ENCODE measurements at regions not wholly inside any gene's neighbourhood (a gene's known extent, or its start where the extent isn't known, plus 50 kb on each side); places are given as distances from the start of the nearest gene placed in this dataset.

DNA sequence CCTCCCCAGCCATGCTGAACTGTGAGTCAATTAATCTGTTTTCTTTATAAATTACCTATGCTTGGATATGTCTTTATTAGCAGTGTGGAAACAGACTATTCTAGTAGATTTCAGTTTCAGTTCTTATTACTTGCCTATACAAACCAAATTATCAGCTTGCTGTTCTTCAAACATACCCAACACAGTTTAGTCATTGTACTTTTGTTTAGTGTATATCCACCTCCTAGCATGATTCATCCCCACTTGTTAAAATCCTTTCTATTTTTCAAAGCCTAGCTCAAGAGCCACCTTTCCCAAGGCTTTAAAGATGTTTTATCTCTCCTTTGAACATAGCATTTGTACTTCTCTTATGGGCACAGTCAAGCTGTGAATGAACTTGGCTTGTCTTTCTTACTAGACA lies 195.6 kb upstream of the ZRANB2 start:
- Histone ChIP-seq H3K36me3 (no peaks in the 10 kb centered on the region), H3K9me3 (no peaks in the 10 kb centered on the region), H3K27ac (no peak overlapping the region), H3K4me3 (no peak overlapping the region), H3K27me3 (no peaks in the 10 kb centered on the region), H3K4me1 (no peaks in the 10 kb centered on the region)
- intact Hi-C loops (cut with DNase I): no loop called here
- no peak for TF ChIP-seq POLR2A (IDR thresholded peaks at IDR 0.05)
- TF ChIP-seq, protein P1, sequence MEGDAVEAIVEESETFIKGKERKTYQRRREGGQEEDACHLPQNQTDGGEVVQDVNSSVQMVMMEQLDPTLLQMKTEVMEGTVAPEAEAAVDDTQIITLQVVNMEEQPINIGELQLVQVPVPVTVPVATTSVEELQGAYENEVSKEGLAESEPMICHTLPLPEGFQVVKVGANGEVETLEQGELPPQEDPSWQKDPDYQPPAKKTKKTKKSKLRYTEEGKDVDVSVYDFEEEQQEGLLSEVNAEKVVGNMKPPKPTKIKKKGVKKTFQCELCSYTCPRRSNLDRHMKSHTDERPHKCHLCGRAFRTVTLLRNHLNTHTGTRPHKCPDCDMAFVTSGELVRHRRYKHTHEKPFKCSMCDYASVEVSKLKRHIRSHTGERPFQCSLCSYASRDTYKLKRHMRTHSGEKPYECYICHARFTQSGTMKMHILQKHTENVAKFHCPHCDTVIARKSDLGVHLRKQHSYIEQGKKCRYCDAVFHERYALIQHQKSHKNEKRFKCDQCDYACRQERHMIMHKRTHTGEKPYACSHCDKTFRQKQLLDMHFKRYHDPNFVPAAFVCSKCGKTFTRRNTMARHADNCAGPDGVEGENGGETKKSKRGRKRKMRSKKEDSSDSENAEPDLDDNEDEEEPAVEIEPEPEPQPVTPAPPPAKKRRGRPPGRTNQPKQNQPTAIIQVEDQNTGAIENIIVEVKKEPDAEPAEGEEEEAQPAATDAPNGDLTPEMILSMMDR (IDR thresholded peaks at IDR 0.05): no peak
- ATAC-seq (no peak), DNase-seq (no peak)

DNA sequence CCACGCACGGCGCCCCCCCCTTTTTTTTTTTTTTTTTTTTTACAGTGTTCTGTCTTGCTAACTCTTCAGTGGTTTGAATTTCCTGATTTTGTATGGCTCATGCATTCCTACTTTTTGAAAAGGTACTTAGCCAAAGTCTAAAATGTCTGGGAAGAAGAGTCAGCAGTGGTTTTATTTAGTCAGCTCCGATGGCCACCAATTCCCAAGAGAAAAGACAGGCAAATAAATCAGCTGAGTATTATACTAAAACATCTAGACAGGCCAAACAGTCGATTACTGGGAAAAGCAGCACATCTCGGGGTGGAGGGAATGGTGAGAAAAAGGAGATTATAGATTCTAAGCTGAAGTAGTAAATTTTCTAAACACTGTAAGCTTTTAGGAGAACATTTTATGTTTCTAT lies 192.5 kb upstream of the ZRANB2 start:
- Histone ChIP-seq H3K27me3 (no peaks in the 10 kb centered on the region), H3K4me1 (no peaks in the 10 kb centered on the region), H3K9me3 (no peaks in the 10 kb centered on the region), H3K36me3 (no peaks in the 10 kb centered on the region), H3K4me3 (no peak overlapping the region), H3K27ac (no peak overlapping the region)
- intact Hi-C loops (cut with DNase I): no loop called here
- WGBS, 4 donors: 52 to 62% (median 56%) methylated on average over 5 to 6 of the region's 6 CpGs
- DNase-seq: no peak
- TF ChIP-seq POLR2A (IDR thresholded peaks at IDR 0.05): no peak
- TF ChIP-seq, protein P1 (IDR thresholded peaks at IDR 0.05): no peak
- ATAC-seq: no peak

DNA sequence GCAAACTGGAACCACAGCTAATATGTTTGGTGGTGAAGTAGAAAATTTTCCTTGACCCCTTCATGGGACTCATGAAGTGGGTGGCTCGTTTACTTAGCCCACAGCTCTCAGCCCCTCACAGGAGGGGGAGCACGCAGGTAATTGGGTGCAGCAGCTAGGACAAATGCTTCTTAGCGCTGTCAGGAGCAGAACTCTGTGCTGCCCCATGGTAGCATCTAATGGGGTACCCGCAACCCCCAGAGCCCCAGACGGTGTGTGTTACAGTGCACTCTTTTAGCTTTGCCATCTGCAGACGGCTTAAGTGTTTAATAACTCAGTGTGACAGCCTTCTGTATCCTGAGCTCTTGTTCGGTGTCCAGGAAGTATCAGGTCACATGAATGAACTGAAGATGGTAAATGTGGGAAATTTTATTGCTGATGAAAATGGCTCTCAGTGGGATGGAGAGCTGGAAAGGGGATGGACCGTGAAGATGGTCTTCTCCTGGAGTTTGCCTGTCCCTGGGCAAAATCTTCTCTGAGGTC lies 189.6 kb upstream of the ZRANB2 start:
- WGBS, 4 donors: 72 to 89% (median 79%) methylated on average over 8 of the region's 8 CpGs
- TF ChIP-seq, protein P1 (IDR thresholded peaks at IDR 0.05): no peak
- no peak for TF ChIP-seq POLR2A (IDR thresholded peaks at IDR 0.05)
- Histone ChIP-seq H3K27me3 (no peaks in the 10 kb centered on the region), H3K27ac (no peak overlapping the region), H3K4me3 (no peak overlapping the region), H3K36me3 (no peaks in the 10 kb centered on the region), H3K4me1 (no peaks in the 10 kb centered on the region), H3K9me3 (no peaks in the 10 kb centered on the region)
- DNase-seq (no peak), ATAC-seq (no peak)
- intact Hi-C loops (cut with DNase I): no loop called here

DNA sequence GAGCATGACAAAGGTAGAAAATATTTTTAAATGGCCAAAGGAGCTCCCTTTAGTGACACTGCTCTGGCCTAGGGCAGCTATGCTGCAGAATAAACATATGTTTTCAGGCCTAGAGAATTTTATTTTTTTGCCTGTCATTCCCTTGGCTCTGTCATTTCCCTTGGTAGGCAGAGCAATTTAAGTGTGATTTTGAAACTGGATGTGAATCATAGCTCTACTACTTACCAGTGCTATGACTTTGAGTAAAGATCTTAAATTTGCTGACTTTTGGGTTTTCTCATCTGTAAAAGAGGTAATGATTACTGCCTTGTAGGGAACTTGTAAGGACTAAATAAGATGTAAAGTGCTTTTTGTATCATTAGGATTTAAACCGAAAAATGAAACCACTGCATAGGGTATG lies 189.0 kb upstream of the ZRANB2 start:
- Histone ChIP-seq H3K27me3 (no peaks in the 10 kb centered on the region), H3K4me3 (no peak overlapping the region), H3K36me3 (no peaks in the 10 kb centered on the region), H3K4me1 (no peaks in the 10 kb centered on the region), H3K27ac (no peak overlapping the region), H3K9me3 (no peaks in the 10 kb centered on the region)
- 89 to 100% (median 93%) methylated on average over 1 of the region's 1 CpG for WGBS, 4 donors
- intact Hi-C loops (cut with DNase I): no loop called here
- no peak for TF ChIP-seq POLR2A (IDR thresholded peaks at IDR 0.05)
- TF ChIP-seq, protein P1 (IDR thresholded peaks at IDR 0.05): no peak
- no peak for ATAC-seq
- no peak for DNase-seq
